Activated T-cell treated with anti-CD3 and anti-CD28 coated beads, Interleukin-2, amount 50 U/mL, for 24 hours (primary cell): ENCODE measurements at regions not wholly inside any gene's neighbourhood (a gene's known extent, or its start where the extent isn't known, plus 50 kb on each side); places are given as distances from the start of the nearest gene placed in this dataset.
"Not testable (repeated sequence)": the region's sequence is repeated elsewhere in the genome, so short reads cannot be mapped to it uniquely, and the experiment has no call there.

ENCODE experiments used
- DNase-seq: peaks from one replicate; pipeline ENCODE4 v3.0.0-alpha.2; 2020
- H3K27ac Mint-ChIP-seq: 2 replicates; pipeline ENCODE4 v1.8.0; 2020; ENCODE audit warnings: mild to moderate bottlenecking, mixed read lengths
- H3K27me3 Mint-ChIP-seq: 2 replicates; pipeline ENCODE4 v1.8.0; 2020; ENCODE audit warnings: mixed read lengths
- H3K36me3 Mint-ChIP-seq: 2 replicates; pipeline ENCODE4 v1.8.0; 2020; ENCODE audit warnings: low read depth, mixed read lengths
- H3K4me1 Mint-ChIP-seq: 2 replicates; pipeline ENCODE4 v1.8.0; 2020; ENCODE audit warnings: low read depth, mixed read lengths
- H3K4me3 Mint-ChIP-seq: 2 replicates; pipeline ENCODE4 v1.8.0; 2020; ENCODE audit warnings: mild to moderate bottlenecking, moderate library complexity, mixed read lengths
- H3K9me3 Mint-ChIP-seq: 2 replicates; pipeline ENCODE4 v1.8.0; 2020; ENCODE audit warnings: mixed read lengths

DNA sequence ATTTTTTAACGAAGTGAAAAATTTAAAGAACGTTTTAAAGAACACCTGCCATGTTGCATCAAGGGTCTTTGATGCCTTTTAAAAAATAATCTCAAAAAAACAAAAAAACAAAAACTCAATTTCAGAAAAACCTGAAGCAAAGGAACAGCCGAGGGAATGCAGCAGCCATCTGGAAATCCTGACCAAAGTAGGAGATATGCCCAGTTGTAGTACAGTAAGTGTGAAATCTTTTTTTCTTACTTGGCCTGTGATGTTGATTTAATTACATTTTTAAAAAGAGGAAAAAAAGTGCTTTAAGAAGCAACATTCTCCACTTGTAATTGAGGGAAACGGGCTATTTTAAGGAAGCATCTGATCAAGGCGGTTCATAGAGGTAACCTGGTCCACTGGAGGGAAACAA, 213.7 kb upstream of the GAP43 start:
- H3K36me3 Mint-ChIP-seq = no peaks in the 10 kb centered on the region
- no peaks in the 10 kb centered on the region for H3K4me1 Mint-ChIP-seq
- no peak overlapping the region for H3K27ac Mint-ChIP-seq
- H3K27me3 Mint-ChIP-seq = peaks cover 2% of the 10 kb centered on the region
- H3K4me3 Mint-ChIP-seq = no peak overlapping the region
- no peak for DNase-seq
- no peaks in the 10 kb centered on the region for H3K9me3 Mint-ChIP-seq

- not testable (repeated sequence) for H3K36me3 Mint-ChIP-seq, H3K4me1 Mint-ChIP-seq, H3K4me3 Mint-ChIP-seq, H3K27me3 Mint-ChIP-seq, H3K27ac Mint-ChIP-seq, H3K9me3 Mint-ChIP-seq, DNase-seq
Measured at GRCh38 chr3:115414610-115415009, 208.7 kb upstream of the GAP43 start.

DNA sequence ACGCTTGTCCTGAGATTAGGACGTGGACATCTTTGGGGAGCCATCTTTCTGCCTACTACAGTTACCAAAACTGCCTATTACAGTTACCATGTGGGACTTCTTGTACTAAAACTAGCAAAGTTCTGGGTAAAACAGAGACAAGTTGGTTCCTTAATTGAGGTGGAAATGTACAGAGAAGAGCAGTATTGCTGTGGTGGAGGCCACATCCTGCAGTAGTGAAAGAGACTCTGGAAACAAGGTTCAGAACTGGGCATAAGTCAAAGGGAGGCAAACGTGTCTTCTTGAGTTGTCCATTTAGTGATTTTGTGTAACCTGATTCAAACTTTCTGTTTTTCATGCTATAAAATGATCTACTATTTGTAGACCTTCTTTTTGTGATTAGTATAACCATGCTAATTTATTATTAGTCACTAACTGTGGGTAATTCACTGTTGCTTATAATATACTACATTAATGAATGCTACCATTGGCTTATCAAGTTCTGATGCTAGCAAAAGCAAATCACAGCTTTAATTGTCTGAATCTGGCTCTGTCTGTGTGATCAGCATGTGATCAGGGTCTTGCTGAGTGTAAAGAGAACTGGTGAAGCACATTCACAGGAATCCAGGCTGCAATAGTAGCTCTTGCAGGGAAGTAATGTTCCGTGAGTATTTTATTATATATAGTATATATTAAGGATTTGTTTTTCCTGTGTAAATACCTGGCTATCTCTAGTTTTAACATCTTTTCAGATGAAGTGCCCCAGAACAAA, 207.9 kb upstream of the GAP43 start:
- H3K27me3 Mint-ChIP-seq = peaks cover 2% of the 10 kb centered on the region
- no peak overlapping the region for H3K4me3 Mint-ChIP-seq
- H3K4me1 Mint-ChIP-seq = peaks cover 10% of the 10 kb centered on the region
- H3K9me3 Mint-ChIP-seq = no peaks in the 10 kb centered on the region
- DNase-seq = no peak
- H3K36me3 Mint-ChIP-seq = no peaks in the 10 kb centered on the region
- H3K27ac Mint-ChIP-seq = no peak overlapping the region

- Mint-ChIP-seq H3K9me3 (no peaks in the 10 kb centered on the region), H3K27ac (no peak overlapping the region), H3K27me3 (peaks cover 2% of the 10 kb centered on the region), H3K4me3 (no peak overlapping the region), H3K4me1 (peaks cover 10% of the 10 kb centered on the region), H3K36me3 (no peaks in the 10 kb centered on the region)
- no peak for DNase-seq
Measured at GRCh38 chr3:115418583-115418982, 204.7 kb upstream of the GAP43 start.

- H3K4me3 Mint-ChIP-seq = no peak overlapping the region
- no peak for DNase-seq
- H3K36me3 Mint-ChIP-seq = no peaks in the 10 kb centered on the region
- H3K9me3 Mint-ChIP-seq = no peaks in the 10 kb centered on the region
- H3K4me1 Mint-ChIP-seq = peaks cover 10% of the 10 kb centered on the region
- H3K27me3 Mint-ChIP-seq = no peaks in the 10 kb centered on the region
- no peak overlapping the region for H3K27ac Mint-ChIP-seq
Measured at GRCh38 chr3:115420086-115420485, 203.2 kb upstream of the GAP43 start.

- DNase-seq = no peak
- H3K27me3 Mint-ChIP-seq = no peaks in the 10 kb centered on the region
- no peaks in the 10 kb centered on the region for H3K9me3 Mint-ChIP-seq
- H3K27ac Mint-ChIP-seq = no peak overlapping the region
- peaks cover 9% of the 10 kb centered on the region for H3K4me1 Mint-ChIP-seq
- no peak overlapping the region for H3K4me3 Mint-ChIP-seq
- no peaks in the 10 kb centered on the region for H3K36me3 Mint-ChIP-seq
Measured at GRCh38 chr3:115423170-115423569, 200.1 kb upstream of the GAP43 start.

DNA sequence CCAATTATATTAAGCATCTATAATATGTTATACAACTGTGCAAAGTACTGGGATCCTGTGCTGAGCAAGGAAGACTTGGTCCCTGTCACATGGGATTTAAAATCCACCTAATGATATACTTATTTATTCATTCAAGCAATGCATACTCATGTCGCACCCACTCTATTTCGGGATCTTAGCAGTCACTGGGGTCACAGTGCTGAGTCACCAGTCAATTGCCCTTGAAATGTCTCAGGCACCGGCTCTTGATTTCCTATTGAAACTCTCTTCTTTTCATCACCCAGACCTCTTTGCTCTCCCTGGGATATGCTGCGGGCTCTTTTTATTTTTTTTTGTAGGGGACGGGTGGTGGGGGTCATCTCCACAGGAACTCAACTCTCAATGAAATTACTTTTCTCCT, 194.5 kb upstream of the GAP43 start:
- H3K27ac Mint-ChIP-seq = no peak overlapping the region
- no peaks in the 10 kb centered on the region for H3K9me3 Mint-ChIP-seq
- H3K4me3 Mint-ChIP-seq = no peak overlapping the region
- no peaks in the 10 kb centered on the region for H3K4me1 Mint-ChIP-seq
- DNase-seq = no peak
- H3K36me3 Mint-ChIP-seq = no peaks in the 10 kb centered on the region
- peaks cover 4% of the 10 kb centered on the region for H3K27me3 Mint-ChIP-seq

GRCh38 chr3:115436767-115437301, 186.5 kb upstream of the GAP43 start:
- Mint-ChIP-seq H3K9me3 (no peaks in the 10 kb centered on the region), H3K4me1 (no peaks in the 10 kb centered on the region), H3K27ac (no peak overlapping the region), H3K36me3 (no peaks in the 10 kb centered on the region), H3K27me3 (no peaks in the 10 kb centered on the region), H3K4me3 (no peak overlapping the region)
- DNase-seq = no peak

DNA sequence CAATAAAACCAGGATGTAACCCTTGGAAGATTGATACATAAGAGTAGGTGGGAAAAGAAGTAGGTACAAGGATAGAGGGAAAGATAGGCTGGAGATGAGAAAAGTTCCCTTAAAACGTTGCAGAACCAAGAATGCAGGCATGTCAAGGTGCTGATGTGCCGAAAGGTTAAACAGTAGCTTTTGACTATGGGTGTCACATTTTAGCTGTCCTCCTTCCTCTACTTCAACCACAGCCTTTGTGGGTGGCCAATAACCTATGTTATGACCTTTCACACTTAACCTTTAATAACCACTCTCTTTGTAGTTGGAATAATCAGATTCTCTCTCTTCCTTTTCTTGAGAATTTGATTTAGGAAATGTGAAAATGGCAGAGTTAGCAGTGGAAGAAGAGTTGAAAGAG, 184.5 kb upstream of the GAP43 start:
- H3K4me1 Mint-ChIP-seq = no peaks in the 10 kb centered on the region
- H3K27ac Mint-ChIP-seq = no peak overlapping the region
- no peak overlapping the region for H3K4me3 Mint-ChIP-seq
- no peaks in the 10 kb centered on the region for H3K9me3 Mint-ChIP-seq
- no peaks in the 10 kb centered on the region for H3K27me3 Mint-ChIP-seq
- H3K36me3 Mint-ChIP-seq = no peaks in the 10 kb centered on the region
- DNase-seq = no peak

DNA sequence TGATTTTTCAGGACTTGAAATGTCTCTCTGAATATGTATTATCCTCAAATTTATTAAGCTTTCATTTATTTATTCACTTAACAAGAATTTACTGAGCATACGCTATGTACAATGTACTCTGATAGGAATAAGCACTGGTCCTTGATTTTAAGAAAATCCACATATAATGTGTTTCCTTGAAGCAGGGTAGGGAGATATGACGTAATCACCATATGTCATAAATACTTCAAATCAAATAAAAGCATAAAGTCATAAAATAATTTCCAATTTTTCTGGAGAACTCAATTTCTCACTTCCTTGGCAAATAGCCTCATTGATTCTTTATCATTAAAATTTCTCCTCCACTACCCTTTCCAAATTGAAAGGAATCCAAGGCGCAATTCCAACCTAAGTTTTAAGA, 177.8 kb upstream of the GAP43 start:
- H3K4me3 Mint-ChIP-seq = no peak overlapping the region
- no peak for DNase-seq
- H3K27me3 Mint-ChIP-seq = no peaks in the 10 kb centered on the region
- H3K27ac Mint-ChIP-seq = no peak overlapping the region
- no peaks in the 10 kb centered on the region for H3K4me1 Mint-ChIP-seq
- no peaks in the 10 kb centered on the region for H3K9me3 Mint-ChIP-seq
- no peaks in the 10 kb centered on the region for H3K36me3 Mint-ChIP-seq

DNA sequence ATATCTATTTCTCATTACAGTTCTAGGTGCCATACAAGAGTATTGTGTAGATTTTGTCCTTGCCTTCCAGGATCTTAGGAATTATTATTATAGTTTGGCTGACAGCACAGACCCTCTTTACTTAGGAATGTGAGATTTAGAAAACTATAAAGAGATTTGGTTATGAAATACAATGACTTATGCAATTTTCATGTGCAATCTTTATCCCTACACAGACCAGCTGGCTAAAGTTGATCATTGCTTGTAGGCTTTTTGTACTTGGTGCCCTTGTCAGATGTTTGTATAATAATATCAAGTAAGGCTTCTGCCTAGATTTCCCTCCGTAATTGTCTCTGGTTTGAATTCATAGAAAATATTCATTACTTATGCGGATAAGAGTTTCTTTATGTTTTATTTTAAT, 174.5 kb upstream of the GAP43 start:
- H3K36me3 Mint-ChIP-seq = no peaks in the 10 kb centered on the region
- no peak for DNase-seq
- no peak overlapping the region for H3K27ac Mint-ChIP-seq
- no peaks in the 10 kb centered on the region for H3K27me3 Mint-ChIP-seq
- H3K4me3 Mint-ChIP-seq = no peak overlapping the region
- no peaks in the 10 kb centered on the region for H3K9me3 Mint-ChIP-seq
- no peaks in the 10 kb centered on the region for H3K4me1 Mint-ChIP-seq

GRCh38 chr3:115450036-115450435, 173.3 kb upstream of the GAP43 start:
- Mint-ChIP-seq H3K27ac (no peak overlapping the region), H3K36me3 (no peaks in the 10 kb centered on the region), H3K4me3 (no peak overlapping the region), H3K9me3 (peaks cover 7% of the 10 kb centered on the region), H3K4me1 (no peaks in the 10 kb centered on the region), H3K27me3 (no peaks in the 10 kb centered on the region)
- DNase-seq = no peak

- DNase-seq = no peak
- H3K27ac Mint-ChIP-seq = no peak overlapping the region
- H3K9me3 Mint-ChIP-seq = no peaks in the 10 kb centered on the region
- H3K36me3 Mint-ChIP-seq = no peaks in the 10 kb centered on the region
- H3K4me3 Mint-ChIP-seq = no peak overlapping the region
- no peaks in the 10 kb centered on the region for H3K27me3 Mint-ChIP-seq
- H3K4me1 Mint-ChIP-seq = no peaks in the 10 kb centered on the region
Measured at GRCh38 chr3:115464036-115464435, 159.3 kb upstream of the GAP43 start.

- H3K9me3 Mint-ChIP-seq = no peaks in the 10 kb centered on the region
- H3K27me3 Mint-ChIP-seq = peaks cover 4% of the 10 kb centered on the region
- no peaks in the 10 kb centered on the region for H3K4me1 Mint-ChIP-seq
- H3K27ac Mint-ChIP-seq = no peak overlapping the region
- no peaks in the 10 kb centered on the region for H3K36me3 Mint-ChIP-seq
- no peak overlapping the region for H3K4me3 Mint-ChIP-seq
- no peak for DNase-seq
Measured at GRCh38 chr3:115469649-115470048, 153.7 kb upstream of the GAP43 start.

GRCh38 chr3:115470254-115470653, 153.1 kb upstream of the GAP43 start:
- Mint-ChIP-seq H3K27ac (no peak overlapping the region), H3K27me3 (peaks cover 4% of the 10 kb centered on the region), H3K9me3 (no peaks in the 10 kb centered on the region), H3K4me1 (no peaks in the 10 kb centered on the region), H3K4me3 (no peak overlapping the region), H3K36me3 (no peaks in the 10 kb centered on the region)
- DNase-seq = no peak
